Fibroblast of skin of scalp (primary cell): ENCODE measurements at regions not wholly inside any gene's neighbourhood (a gene's known extent, or its start where the extent isn't known, plus 50 kb on each side); places are given as distances from the start of the nearest gene placed in this dataset.
"Not testable (repeated sequence)": the region's sequence is repeated elsewhere in the genome, so short reads cannot be mapped to it uniquely, and the experiment has no call there.

Experiments
- DNase-seq: peaks from one replicate; pipeline ENCODE4 v3.0.0-alpha.2; 2013

DNA sequence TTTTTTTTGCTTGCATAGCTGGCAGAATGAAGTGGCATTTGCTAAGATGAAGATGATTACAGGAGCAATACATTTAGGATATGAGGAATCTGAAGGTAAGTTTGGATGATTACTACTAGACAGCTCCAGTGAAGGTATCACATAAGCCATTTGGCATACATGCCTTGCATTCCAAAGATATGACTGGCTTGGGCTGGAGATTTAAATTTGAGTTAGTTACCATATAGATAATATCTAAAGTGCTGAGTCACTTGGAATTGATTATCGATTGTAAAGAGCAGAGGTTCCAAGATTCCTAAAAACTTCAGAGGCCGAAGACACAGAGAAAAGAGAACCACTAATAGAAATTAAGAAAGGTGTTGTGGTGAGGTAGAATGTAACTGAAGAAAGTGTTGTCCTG lies 1026.4 kb downstream of the DSC3 start:
- DNase-seq: no peak

- no peak for DNase-seq
These were observed 1037.6 kb downstream of the DSC3 start for GRCh38 chr18:30004965-30005364.

GRCh38 chr18:29982218-29982617 lies 1060.3 kb downstream of the DSC3 start:
- no peak for DNase-seq

GRCh38 chr18:29979881-29980280 lies 1062.7 kb downstream of the DSC3 start:
- no peak for DNase-seq

- no peak for DNase-seq
These were observed 1072.7 kb downstream of the DSC3 start for GRCh38 chr18:29969876-29970275.

DNA sequence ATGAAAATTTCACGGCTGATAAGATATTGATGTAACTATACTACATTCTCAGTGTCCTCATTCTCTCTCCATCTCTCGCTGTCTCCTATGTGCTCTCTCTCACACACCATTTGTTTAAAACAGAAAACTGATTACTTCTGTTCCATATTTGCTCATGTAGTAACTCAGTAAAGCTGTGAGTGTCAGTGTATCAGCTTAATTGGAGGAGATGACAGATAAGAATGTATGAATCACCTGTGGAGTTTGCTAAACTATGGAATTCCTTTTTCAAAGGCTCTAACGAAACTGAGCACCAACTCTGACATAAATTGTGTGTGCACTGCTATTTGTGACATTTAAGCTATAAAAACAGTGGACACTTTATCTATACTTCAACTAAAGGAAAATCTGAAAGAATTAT lies 1080.0 kb downstream of the DSC3 start:
- no peak for DNase-seq

- DNase-seq: no peak
These were observed 1082.0 kb downstream of the DSC3 start for GRCh38 chr18:29960539-29960938.

GRCh38 chr18:29930231-29930630 lies 1112.3 kb downstream of the DSC3 start:
- no peak for DNase-seq

DNA sequence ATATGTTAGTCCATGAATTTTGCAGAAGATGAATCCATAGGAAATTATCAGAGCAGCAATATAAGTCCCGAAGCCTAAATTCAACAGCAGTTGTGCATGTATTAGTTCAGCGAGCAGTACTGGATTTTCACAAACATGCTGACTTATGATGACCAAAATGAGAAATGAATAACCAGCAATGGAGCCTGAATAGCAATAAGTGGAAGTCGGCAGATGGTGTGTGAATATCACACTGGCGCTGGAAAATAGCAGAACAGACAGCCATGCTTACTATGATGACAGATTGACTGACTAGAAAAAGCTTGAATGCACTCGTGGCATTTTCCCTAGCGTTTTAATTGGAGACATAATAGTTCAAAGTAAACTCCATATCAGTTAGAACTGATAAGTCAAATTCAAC lies 1114.5 kb downstream of the DSC3 start:
- DNase-seq: no peak

DNA sequence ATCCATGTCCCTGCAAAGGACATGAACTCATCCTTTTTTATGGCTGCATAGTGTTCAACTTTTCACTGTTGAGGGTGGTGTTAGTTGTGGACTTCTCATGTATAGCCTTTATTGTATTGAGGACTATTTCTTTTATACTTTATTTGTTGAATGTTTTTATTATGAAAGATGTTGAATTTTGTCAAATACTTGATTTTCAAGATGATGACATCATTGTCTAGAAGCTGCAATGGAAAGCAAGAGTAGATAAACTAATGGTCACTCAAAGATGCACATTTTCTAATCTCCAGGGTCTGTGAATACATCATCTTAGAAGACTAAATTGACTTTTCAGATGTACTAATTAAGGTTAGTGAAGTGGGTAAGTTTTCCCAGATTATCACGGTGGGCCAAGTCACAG lies 1117.0 kb downstream of the DSC3 start:
- no peak for DNase-seq

- no peak for DNase-seq
These were observed 1130.2 kb downstream of the DSC3 start for GRCh38 chr18:29912351-29912750.

DNA sequence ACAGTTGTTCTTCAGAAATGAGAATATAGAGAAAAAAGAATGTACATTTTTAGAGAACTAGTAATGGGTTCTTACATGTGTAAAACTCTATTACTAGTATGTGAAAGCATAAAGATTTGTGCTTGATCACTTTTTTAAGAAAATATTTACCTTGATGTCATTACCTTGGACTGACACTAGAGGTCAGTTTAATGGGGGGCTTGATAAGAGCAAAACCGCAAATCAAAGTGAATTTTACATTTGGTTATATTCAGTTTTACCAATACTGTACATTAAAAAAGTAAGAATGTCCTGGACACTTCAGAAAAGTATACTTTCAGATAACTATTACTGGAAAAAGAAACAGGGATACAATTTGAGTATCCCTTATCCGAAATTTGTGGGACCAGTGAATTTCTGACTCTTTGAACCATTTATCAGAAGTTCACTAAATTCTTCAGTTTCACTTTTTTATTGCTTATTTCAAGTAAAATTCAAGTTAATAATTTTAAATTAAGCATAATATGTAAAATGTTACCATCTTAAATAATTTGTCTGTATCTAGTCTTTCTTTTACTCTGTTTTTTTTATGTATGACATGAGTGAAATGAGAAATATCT lies 1149.5 kb downstream of the DSC3 start:
- peak; percentile 1 for DNase-seq

DNA sequence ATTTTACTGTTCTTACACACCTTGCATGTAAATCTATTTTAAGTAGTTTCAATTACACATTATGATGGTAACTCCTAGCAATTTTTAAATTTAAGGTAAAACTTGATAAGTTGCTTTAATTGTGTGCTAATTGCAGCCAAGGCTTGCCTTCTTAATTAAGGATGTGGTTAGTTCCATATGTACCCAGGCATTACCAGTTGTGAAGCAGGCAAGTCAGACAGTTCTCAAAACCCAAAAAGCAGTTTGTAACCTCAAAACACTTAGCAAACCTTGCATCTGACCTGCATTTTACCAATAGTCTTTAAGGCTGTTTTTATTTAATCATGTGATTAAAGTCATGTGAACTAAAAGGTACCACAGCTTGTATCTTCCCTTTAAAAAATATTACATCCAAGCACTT lies 1159.4 kb downstream of the DSC3 start:
- no peak for DNase-seq

GRCh38 chr18:29882620-29883019 lies 1159.9 kb downstream of the DSC3 start:
- no peak for DNase-seq

GRCh38 chr18:29879763-29880162 lies 1162.8 kb downstream of the DSC3 start:
- no peak for DNase-seq

DNA sequence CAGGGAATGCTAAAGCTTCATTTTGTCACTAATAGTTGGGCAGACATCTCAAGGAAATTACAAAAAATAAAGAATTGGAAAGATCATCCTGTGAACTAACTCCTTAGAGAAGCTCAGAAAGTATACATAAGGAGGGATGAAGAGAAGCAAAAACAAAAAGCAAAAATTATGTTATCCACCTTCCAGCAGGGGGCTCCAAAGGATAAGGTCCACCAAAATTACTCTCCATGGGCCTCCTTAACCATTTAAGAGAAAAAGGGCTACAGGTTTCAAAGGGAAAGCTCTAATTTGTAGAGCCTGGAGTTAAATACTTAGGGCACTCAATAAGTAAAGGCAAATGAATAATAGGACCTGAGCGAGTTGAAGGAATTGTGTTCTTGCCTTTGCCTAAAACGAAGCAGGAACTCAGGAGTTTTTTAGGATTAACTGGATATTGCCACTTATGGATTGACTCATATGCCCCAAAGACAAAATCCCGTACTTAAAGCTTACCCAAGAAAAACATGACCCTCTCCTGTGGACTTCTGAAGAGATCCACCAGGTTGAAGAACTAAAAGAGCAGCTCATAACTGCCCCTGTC lies 1167.9 kb downstream of the DSC3 start:
- DNase-seq: peak; percentile 24

GRCh38 chr18:29873211-29873610 lies 1169.3 kb downstream of the DSC3 start:
- no peak for DNase-seq

GRCh38 chr18:29871246-29871645 lies 1171.3 kb downstream of the DSC3 start:
- DNase-seq: no peak

DNA sequence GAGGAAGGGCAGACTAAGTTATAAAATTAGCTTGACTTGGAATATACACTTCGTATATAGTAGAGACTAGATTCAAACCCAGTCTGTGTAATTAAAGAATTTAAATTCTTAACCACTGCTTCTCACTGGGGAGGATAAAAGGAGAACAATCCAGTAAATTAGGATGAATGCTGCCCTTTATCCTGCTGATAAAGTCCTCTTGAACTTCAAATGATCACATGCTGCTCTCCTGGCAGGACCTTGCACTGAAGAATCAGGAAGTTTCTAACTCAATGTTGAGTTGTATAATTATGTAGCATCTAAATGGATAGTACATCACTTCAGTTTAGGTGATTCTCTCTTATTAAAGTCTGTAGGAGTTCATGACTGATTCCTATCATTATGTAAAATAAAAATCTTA lies 1179.7 kb downstream of the DSC3 start:
- no peak for DNase-seq

GRCh38 chr18:29855637-29856036 lies 1186.9 kb downstream of the DSC3 start:
- DNase-seq: no peak

GRCh38 chr18:29853126-29853525 lies 1189.4 kb downstream of the DSC3 start:
- no peak for DNase-seq

GRCh38 chr18:29849144-29849543 lies 1193.4 kb downstream of the DSC3 start:
- DNase-seq: no peak

- DNase-seq: no peak
These were observed 1200.9 kb downstream of the DSC3 start for GRCh38 chr18:29841631-29842030.

DNA sequence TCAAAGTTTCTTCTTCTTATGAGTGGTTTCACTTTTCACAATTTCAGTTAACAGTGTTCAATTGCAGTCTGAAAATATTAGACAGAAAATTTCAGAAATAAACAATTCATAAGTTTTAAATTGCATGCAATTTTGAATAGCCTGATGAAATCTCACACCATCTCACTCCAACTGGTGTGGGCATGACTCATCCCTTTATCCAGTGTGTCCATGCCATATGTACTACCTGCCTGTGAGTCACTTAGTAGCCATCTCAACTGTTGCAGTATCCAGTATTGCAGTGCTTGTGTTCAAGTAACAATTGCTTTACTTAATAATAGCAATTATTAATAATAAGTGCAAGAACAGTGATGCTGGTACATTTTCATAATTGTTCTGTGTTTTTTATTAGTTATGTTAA lies 1202.5 kb downstream of the DSC3 start:
- DNase-seq: peak; percentile 17

- DNase-seq: not testable (repeated sequence)
These were observed 1203.6 kb downstream of the DSC3 start for GRCh38 chr18:29838961-29839360.
